Stimulated activated naive CD8-positive, alpha-beta T cell treated with anti-CD3 and anti-CD28 coated beads, Interleukin-15, Interleukin-2, amounts not matched to agents 100 ng/mL and 50 ng/mL, for 24 hours (primary cell): ENCODE measurements at regions not wholly inside any gene's neighbourhood (a gene's known extent, or its start where the extent isn't known, plus 50 kb on each side); places are given as distances from the start of the nearest gene placed in this dataset.
"Not testable (repeated sequence)": the region's sequence is repeated elsewhere in the genome, so short reads cannot be mapped to it uniquely, and the experiment has no call there.

Experiments used
- H3K27ac Mint-ChIP-seq: one replicate; pipeline ENCODE4 v1.8.0; 2021; ENCODE audit warnings: mild to moderate bottlenecking, mixed read lengths
- H3K27me3 Mint-ChIP-seq: one replicate; pipeline ENCODE4 v1.8.0; 2021; ENCODE audit warnings: mixed read lengths
- H3K36me3 Mint-ChIP-seq: one replicate; pipeline ENCODE4 v1.8.0; 2021; ENCODE audit warnings: low read depth, mixed read lengths
- H3K4me1 Mint-ChIP-seq: one replicate; pipeline ENCODE4 v1.8.0; 2021; ENCODE audit warnings: low read depth, mixed read lengths
- H3K4me3 Mint-ChIP-seq: one replicate; pipeline ENCODE4 v1.8.0; 2021; ENCODE audit warnings: mild to moderate bottlenecking, mixed read lengths
- H3K9me3 Mint-ChIP-seq: one replicate; pipeline ENCODE4 v1.8.0; 2021; ENCODE audit warnings: mixed read lengths

GRCh38 chr13:87169337-87169736, 501.8 kb upstream of the SLITRK5 start:
- no peak overlapping the region for H3K27ac Mint-ChIP-seq
- H3K9me3 Mint-ChIP-seq: peaks cover 14% of the 10 kb centered on the region
- no peak overlapping the region for H3K4me3 Mint-ChIP-seq
- no peaks in the 10 kb centered on the region for H3K27me3 Mint-ChIP-seq
- no peaks in the 10 kb centered on the region for H3K4me1 Mint-ChIP-seq
- no peaks in the 10 kb centered on the region for H3K36me3 Mint-ChIP-seq

- no peaks in the 10 kb centered on the region for H3K4me1 Mint-ChIP-seq
- no peaks in the 10 kb centered on the region for H3K36me3 Mint-ChIP-seq
- no peak overlapping the region for H3K4me3 Mint-ChIP-seq
- H3K27ac Mint-ChIP-seq: no peak overlapping the region
- peaks cover 12% of the 10 kb centered on the region for H3K9me3 Mint-ChIP-seq
- H3K27me3 Mint-ChIP-seq: no peaks in the 10 kb centered on the region
These were observed 498.9 kb upstream of the SLITRK5 start for GRCh38 chr13:87172166-87172835.

GRCh38 chr13:87185138-87185537, 486.0 kb upstream of the SLITRK5 start:
- H3K27ac Mint-ChIP-seq, H3K27me3 Mint-ChIP-seq, H3K4me3 Mint-ChIP-seq: not testable (repeated sequence)

GRCh38 chr13:87186647-87187046, 484.5 kb upstream of the SLITRK5 start:
- not testable (repeated sequence) for H3K4me1 Mint-ChIP-seq, H3K27me3 Mint-ChIP-seq, H3K9me3 Mint-ChIP-seq, H3K4me3 Mint-ChIP-seq, H3K36me3 Mint-ChIP-seq, H3K27ac Mint-ChIP-seq

More at GRCh38 chr13:87185138-87185537, 486.0 kb upstream of the SLITRK5 start:
- not testable (repeated sequence) for H3K9me3 Mint-ChIP-seq, H3K36me3 Mint-ChIP-seq, H3K4me1 Mint-ChIP-seq

GRCh38 chr13:87191485-87191884, 479.7 kb upstream of the SLITRK5 start:
- not testable (repeated sequence) for H3K9me3 Mint-ChIP-seq, H3K27ac Mint-ChIP-seq, H3K36me3 Mint-ChIP-seq, H3K4me3 Mint-ChIP-seq, H3K27me3 Mint-ChIP-seq, H3K4me1 Mint-ChIP-seq

GRCh38 chr13:87198371-87198770, 472.8 kb upstream of the SLITRK5 start:
- Mint-ChIP-seq H3K4me3 (no peak overlapping the region), H3K27me3 (no peaks in the 10 kb centered on the region), H3K9me3 (no peaks in the 10 kb centered on the region), H3K27ac (no peak overlapping the region), H3K36me3 (no peaks in the 10 kb centered on the region), H3K4me1 (no peaks in the 10 kb centered on the region)

- Mint-ChIP-seq H3K36me3 (no peaks in the 10 kb centered on the region), H3K9me3 (peaks cover 10% of the 10 kb centered on the region), H3K4me1 (no peaks in the 10 kb centered on the region), H3K27ac (no peak overlapping the region), H3K4me3 (no peak overlapping the region), H3K27me3 (no peaks in the 10 kb centered on the region)
These were observed 464.5 kb upstream of the SLITRK5 start for GRCh38 chr13:87206708-87207107.

- peaks cover 10% of the 10 kb centered on the region for H3K9me3 Mint-ChIP-seq
- no peaks in the 10 kb centered on the region for H3K4me1 Mint-ChIP-seq
- no peaks in the 10 kb centered on the region for H3K27me3 Mint-ChIP-seq
- no peak overlapping the region for H3K27ac Mint-ChIP-seq
- no peak overlapping the region for H3K4me3 Mint-ChIP-seq
- H3K36me3 Mint-ChIP-seq: no peaks in the 10 kb centered on the region
These were observed 463.7 kb upstream of the SLITRK5 start for GRCh38 chr13:87207280-87208003.

- Mint-ChIP-seq H3K27me3 (no peaks in the 10 kb centered on the region), H3K27ac (no peak overlapping the region), H3K9me3 (peaks cover 10% of the 10 kb centered on the region), H3K36me3 (no peaks in the 10 kb centered on the region), H3K4me1 (no peaks in the 10 kb centered on the region), H3K4me3 (no peak overlapping the region)
These were observed 462.5 kb upstream of the SLITRK5 start for GRCh38 chr13:87208636-87209035.

- peaks cover 12% of the 10 kb centered on the region for H3K9me3 Mint-ChIP-seq
- H3K4me3 Mint-ChIP-seq: no peak overlapping the region
- H3K4me1 Mint-ChIP-seq: no peaks in the 10 kb centered on the region
- H3K27ac Mint-ChIP-seq: no peak overlapping the region
- H3K27me3 Mint-ChIP-seq: no peaks in the 10 kb centered on the region
- no peaks in the 10 kb centered on the region for H3K36me3 Mint-ChIP-seq
These were observed 436.2 kb upstream of the SLITRK5 start for GRCh38 chr13:87234981-87235380.

GRCh38 chr13:87235621-87236020, 435.6 kb upstream of the SLITRK5 start:
- Mint-ChIP-seq H3K36me3 (no peaks in the 10 kb centered on the region), H3K4me1 (no peaks in the 10 kb centered on the region), H3K9me3 (peaks cover 7% of the 10 kb centered on the region), H3K27ac (no peak overlapping the region), H3K4me3 (no peak overlapping the region), H3K27me3 (no peaks in the 10 kb centered on the region)

GRCh38 chr13:87244256-87244890, 426.8 kb upstream of the SLITRK5 start:
- H3K4me1 Mint-ChIP-seq: no peaks in the 10 kb centered on the region
- H3K27ac Mint-ChIP-seq: no peak overlapping the region
- no peak overlapping the region for H3K4me3 Mint-ChIP-seq
- H3K9me3 Mint-ChIP-seq: no peaks in the 10 kb centered on the region
- H3K27me3 Mint-ChIP-seq: no peaks in the 10 kb centered on the region
- no peaks in the 10 kb centered on the region for H3K36me3 Mint-ChIP-seq

- not testable (repeated sequence) for H3K27me3 Mint-ChIP-seq, H3K9me3 Mint-ChIP-seq, H3K4me3 Mint-ChIP-seq, H3K4me1 Mint-ChIP-seq, H3K36me3 Mint-ChIP-seq, H3K27ac Mint-ChIP-seq
These were observed 421.3 kb upstream of the SLITRK5 start for GRCh38 chr13:87249847-87250246.

GRCh38 chr13:87255394-87255793, 415.8 kb upstream of the SLITRK5 start:
- Mint-ChIP-seq H3K4me3 (no peak overlapping the region), H3K9me3 (peaks cover 8% of the 10 kb centered on the region), H3K36me3 (no peaks in the 10 kb centered on the region), H3K27ac (no peak overlapping the region), H3K4me1 (no peaks in the 10 kb centered on the region), H3K27me3 (no peaks in the 10 kb centered on the region)

GRCh38 chr13:87259479-87260083, 411.6 kb upstream of the SLITRK5 start:
- H3K27me3 Mint-ChIP-seq: no peaks in the 10 kb centered on the region
- H3K27ac Mint-ChIP-seq: no peak overlapping the region
- H3K36me3 Mint-ChIP-seq: no peaks in the 10 kb centered on the region
- no peaks in the 10 kb centered on the region for H3K4me1 Mint-ChIP-seq
- peaks cover 8% of the 10 kb centered on the region for H3K9me3 Mint-ChIP-seq
- H3K4me3 Mint-ChIP-seq: no peak overlapping the region
